ENCODE measurements at regions not wholly inside any gene's neighbourhood (a gene's known extent, or its start where the extent isn't known, plus 50 kb on each side); places are given as distances from the start of the nearest gene placed in this dataset.

DNA sequence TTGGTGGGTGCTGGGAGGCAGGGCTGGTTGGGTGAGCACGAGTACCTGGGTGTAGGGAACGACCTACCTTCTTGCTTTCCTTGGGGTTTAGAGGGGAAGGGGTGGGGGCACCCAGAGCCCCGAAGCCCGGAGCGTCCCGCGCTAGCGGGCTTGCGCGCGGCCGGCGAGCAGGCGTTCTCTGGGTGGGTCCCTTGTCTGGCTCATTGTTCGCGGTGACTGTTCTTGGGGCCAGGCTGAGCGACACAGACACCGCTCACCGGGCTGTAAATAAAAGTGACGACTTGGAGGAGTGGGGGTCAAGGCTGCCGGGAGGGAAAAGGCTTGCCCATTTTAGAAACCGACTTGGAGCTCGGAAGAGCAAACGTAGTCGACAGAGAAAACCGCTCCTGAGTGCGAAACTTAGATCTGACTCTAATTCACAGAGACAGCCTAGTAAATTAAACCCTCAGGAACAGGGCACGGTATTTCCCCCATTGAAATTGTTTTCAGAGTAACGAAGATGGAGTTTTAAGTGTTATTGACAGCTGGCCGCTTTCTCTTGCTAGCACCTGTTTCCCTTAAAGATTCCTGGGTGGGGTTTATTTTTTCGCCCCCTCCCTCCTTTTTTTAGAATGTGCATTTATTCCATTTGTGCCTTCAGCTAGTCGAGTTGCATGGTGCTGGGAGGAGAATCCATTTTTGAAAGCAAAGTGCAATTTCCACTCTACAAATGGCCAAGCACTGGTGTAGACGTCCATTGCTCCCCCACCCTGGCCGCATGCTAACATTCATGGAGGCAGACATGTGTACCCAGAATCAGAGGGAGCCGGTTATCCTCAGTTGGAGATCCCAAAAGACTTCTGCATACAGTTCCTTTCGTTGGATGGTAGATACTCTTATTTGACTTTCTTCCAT, 532.1 kb upstream of the SEMA6D start:
- TF ChIP-seq, protein P1, sequence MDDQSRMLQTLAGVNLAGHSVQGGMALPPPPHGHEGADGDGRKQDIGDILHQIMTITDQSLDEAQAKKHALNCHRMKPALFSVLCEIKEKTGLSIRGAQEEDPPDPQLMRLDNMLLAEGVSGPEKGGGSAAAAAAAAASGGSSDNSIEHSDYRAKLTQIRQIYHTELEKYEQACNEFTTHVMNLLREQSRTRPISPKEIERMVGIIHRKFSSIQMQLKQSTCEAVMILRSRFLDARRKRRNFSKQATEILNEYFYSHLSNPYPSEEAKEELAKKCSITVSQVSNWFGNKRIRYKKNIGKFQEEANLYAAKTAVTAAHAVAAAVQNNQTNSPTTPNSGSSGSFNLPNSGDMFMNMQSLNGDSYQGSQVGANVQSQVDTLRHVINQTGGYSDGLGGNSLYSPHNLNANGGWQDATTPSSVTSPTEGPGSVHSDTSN (CRISPR knock-in tag; IDR thresholded peaks at IDR 0.05; ENCODE audit: borderline replicate concordance) = no peak
- no peak for TF ChIP-seq BCL6 (CRISPR knock-in tag; IDR thresholded peaks at IDR 0.05)
- TF ChIP-seq EP300 (IDR thresholded peaks at IDR 0.05; ENCODE audit: low read depth in 2 of 2, low read length in 2 of 2) = no peak
- no peak for TF ChIP-seq EP300 (CRISPR knock-in tag; IDR thresholded peaks at IDR 0.05; ENCODE audit: borderline replicate concordance)
- TF ChIP-seq ZSCAN29 (CRISPR knock-in tag; conservative IDR thresholded peaks at IDR 0.05) = no peak
